Endothelial cell of umbilical vein (primary cell): ENCODE measurements at regions not wholly inside any gene's neighbourhood (a gene's known extent, or its start where the extent isn't known, plus 50 kb on each side); places are given as distances from the start of the nearest gene placed in this dataset.

Experiments used
- BruUV-seq: library from RNA; stranded (reverse); fragments of 400-500 nt; replicated peaks from 2 replicates; lab custom pipeline; 2021; lab: Mats Ljungman, UMichigan
- CTCF ChIA-PET: fragments of 300-600, 350-600 bp; sonication (Branson Sonifier 250); formaldehyde crosslinking; loops from one replicate; lab custom pipeline; 2021; ENCODE audit warnings: antibody characterized with exemption, inconsistent platforms; lab: Charles Lee
- POLR2A ChIA-PET: fragments of 300-600, 350-600 bp; sonication (Branson Sonifier 250); formaldehyde crosslinking; loops from one replicate; lab custom pipeline; 2021; ENCODE audit warnings: antibody characterized with exemption, inconsistent platforms; lab: Charles Lee
- DNase-seq: peaks from one replicate; pipeline ENCODE4 v3.0.0-alpha.2; 2011; ENCODE audit warnings: low read depth, low spot score
- FAIRE-seq: peaks from 2 replicates; lab custom pipeline; 2011; peaks lifted over from hg19 to GRCh38; lab: Jason Lieb, UNC
- H2AFZ ChIP-seq: 2 replicates; pipeline ENCODE4 v1.6.0; 2012; ENCODE audit warnings: low read depth, low read length, control low read depth, inconsistent platforms
- H3K27ac ChIP-seq: 2 replicates; pipeline ENCODE4 v1.5.1; 2011; ENCODE audit warnings: low read depth, mild to moderate bottlenecking, control low read depth, low read length, moderate library complexity; ENCODE audit not compliant: insufficient read depth
- H3K27me3 ChIP-seq, 2 experiments: 2 replicates each; pipeline versions ENCODE4 v1.6.0 to v1.6.1; 2011; ENCODE audit warnings: low read length in 2 of 2, mixed read lengths in 1 of 2; ENCODE audit not compliant: control insufficient read depth in 2 of 2, insufficient read depth in 2 of 2
- H3K36me3 ChIP-seq, 2 experiments: 2 replicates in 1 of 2; 3 replicates in 1 of 2; pipeline ENCODE4 v1.5.1; 2011; ENCODE audit warnings: low read length in 2 of 2, mild to moderate bottlenecking in 1 of 2, moderate library complexity in 1 of 2; ENCODE audit not compliant: control insufficient read depth in 2 of 2, insufficient read depth in 2 of 2; ENCODE audit errors: extremely low read depth in 1 of 2
- H3K4me1 ChIP-seq: 3 replicates; pipeline ENCODE4 v1.5.1; 2011; ENCODE audit warnings: mild to moderate bottlenecking, low read length; ENCODE audit not compliant: control insufficient read depth, insufficient read depth; ENCODE audit errors: extremely low read depth
- H3K4me2 ChIP-seq: 2 replicates; pipeline ENCODE4 v1.6.1; 2011; ENCODE audit warnings: low read length, control low read depth, mixed read lengths; ENCODE audit not compliant: insufficient read depth
- H3K4me3 ChIP-seq, 3 experiments: fragments of 200-600 bp in 1 of 3; sonication (generic), shearing (Covaris generic) in 1 of 3; replicated peaks in 1 of 3; 2 replicates each; pipeline ENCODE4 v1.5.1; 2011 to 2016; ENCODE audit warnings: control low read depth in 3 of 3, low read length in 3 of 3, mild to moderate bottlenecking in 2 of 3, inconsistent platforms in 1 of 3, low read depth in 1 of 3, moderate library complexity in 1 of 3; ENCODE audit not compliant: insufficient read depth in 1 of 3
- H3K79me2 ChIP-seq: 2 replicates; pipeline ENCODE4 v1.6.0; 2012; ENCODE audit warnings: low read length, inconsistent platforms; ENCODE audit not compliant: control insufficient read depth, insufficient read depth
- H3K9ac ChIP-seq: replicated peaks from 2 replicates; pipeline ENCODE3; 2011; ENCODE audit warnings: low read length, control low read depth; ENCODE audit not compliant: insufficient read depth; ENCODE audit errors: extremely low read depth
- H3K9me1 ChIP-seq: replicated peaks from 3 replicates; pipeline ENCODE4 v1.6.0; 2011; ENCODE audit warnings: mild to moderate bottlenecking, low read length; ENCODE audit not compliant: control insufficient read depth, insufficient read depth; ENCODE audit errors: extremely low read depth
- H3K9me3 ChIP-seq: replicated peaks from 2 replicates; pipeline ENCODE4 v1.5.1; 2012; ENCODE audit warnings: low read length, inconsistent platforms; ENCODE audit not compliant: control insufficient read depth, insufficient read depth
- H4K20me1 ChIP-seq: replicated peaks from 2 replicates; pipeline ENCODE3; 2011; ENCODE audit warnings: mild to moderate bottlenecking, low read length; ENCODE audit not compliant: control insufficient read depth, insufficient read depth; ENCODE audit errors: extremely low read depth
- EZH2 ChIP-seq: IDR thresholded peaks from 2 replicates; pipeline ENCODE4 v1.6.1; 2012; ENCODE audit warnings: borderline replicate concordance, low read depth, mild to moderate bottlenecking, moderate library complexity, low read length, inconsistent platforms; ENCODE audit not compliant: severe bottlenecking
- FOS ChIP-seq: IDR thresholded peaks from 2 replicates; pipeline ENCODE4 v1.6.1; 2011; ENCODE audit warnings: mild to moderate bottlenecking, low read length, moderate library complexity, borderline replicate concordance; ENCODE audit not compliant: insufficient read depth
- GATA2 ChIP-seq: IDR thresholded peaks from 2 replicates; pipeline ENCODE4 v1.7.0; 2011; ENCODE audit warnings: low read depth, mild to moderate bottlenecking, moderate library complexity, mixed read lengths, low read length; ENCODE audit not compliant: insufficient read length, insufficient read depth
- JUN ChIP-seq: IDR thresholded peaks from 2 replicates; pipeline ENCODE4 v1.6.1; 2011; ENCODE audit warnings: borderline replicate concordance, low read depth; ENCODE audit not compliant: insufficient read length, insufficient read depth
- MYC ChIP-seq: IDR thresholded peaks from one replicate; pipeline ENCODE4 v1.6.1; 2011; ENCODE audit warnings: mild to moderate bottlenecking, low read depth, low read length
- POLR2A ChIP-seq: IDR thresholded peaks from 2 replicates; pipeline ENCODE4 v1.6.1; 2012; ENCODE audit warnings: low read depth, mild to moderate bottlenecking, control low read depth, low read length
- POLR2AphosphoS5 ChIP-seq: IDR thresholded peaks from 2 replicates; pipeline ENCODE4 v1.6.1; 2012; ENCODE audit warnings: low read depth, mild to moderate bottlenecking, control low read depth, low read length, moderate library complexity; ENCODE audit not compliant: insufficient read depth
- dilution Hi-C: fragments of 300-500 bp; cut with MboI; formaldehyde crosslinking; loops from one replicate; pipeline ENCODE4 v1.15.0; 2019; ENCODE audit warnings: low sequenced_read_pairs; ENCODE audit not compliant: extremely low pct_ligation_motif_present
- intact Hi-C: fragments of 100-400 bp; cut with micrococcal nuclease; formaldehyde crosslinking; loops from one replicate; pipeline ENCODE4 v1.10.0; 2022
- TF ChIP-seq, protein P1 (sequence below): IDR thresholded peaks from 2 replicates; pipeline ENCODE4 v1.6.1; 2011; ENCODE audit not compliant: insufficient read depth, insufficient read length
- TF ChIP-seq, protein P2 (sequence below), 2 donors: IDR thresholded peaks; 1 replicate in 1 of 2; 2 replicates in 1 of 2; pipeline ENCODE4 v1.5.1; 2011; ENCODE audit warnings: low read length in 2 of 2, mild to moderate bottlenecking in 2 of 2, moderate library complexity in 2 of 2, control low read depth in 1 of 2, inconsistent platforms in 1 of 2, low read depth in 1 of 2; ENCODE audit not compliant: insufficient read depth in 1 of 2; ENCODE audit errors: extremely low read depth in 1 of 2

DNA sequence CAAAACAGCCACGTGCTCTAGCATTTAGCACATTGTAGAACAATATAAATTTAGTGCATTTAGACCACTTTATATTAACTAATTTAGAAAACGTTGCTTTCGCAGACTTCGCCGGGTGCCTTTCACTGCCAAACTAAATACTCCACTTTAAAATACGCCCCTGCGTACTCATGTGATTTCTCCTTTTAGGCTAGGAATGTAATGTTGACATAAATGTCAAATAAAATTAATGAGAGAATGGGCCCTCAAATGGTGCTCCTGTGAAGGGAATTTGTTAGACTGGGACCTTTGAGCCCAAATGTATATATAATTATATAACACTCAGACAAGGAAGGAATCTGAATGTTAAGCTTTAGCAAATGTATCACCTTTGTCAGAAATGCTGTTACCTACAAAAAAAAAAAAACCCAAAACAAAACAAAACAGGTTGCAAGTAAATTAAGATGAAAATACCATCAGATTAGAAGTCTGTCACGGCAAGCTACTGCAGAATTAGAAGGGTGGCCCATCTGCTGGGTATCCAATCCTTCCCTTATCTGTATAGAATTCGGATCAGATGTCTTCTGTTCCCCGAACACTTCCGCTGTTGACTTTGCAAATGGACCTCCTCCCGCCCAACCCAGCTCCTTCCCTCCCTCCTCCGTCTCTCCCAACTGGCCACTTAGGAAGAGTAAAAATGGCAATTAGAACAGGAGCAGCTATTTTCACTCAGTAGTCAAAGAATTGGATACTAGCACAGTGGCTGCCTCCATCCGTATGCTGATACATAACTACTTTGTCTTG is 159.3 kb upstream of the FOXN3 start:
- TF ChIP-seq POLR2AphosphoS5: no peak
- no peak for TF ChIP-seq EZH2
- no peak for TF ChIP-seq GATA2
- TF ChIP-seq, protein P1, sequence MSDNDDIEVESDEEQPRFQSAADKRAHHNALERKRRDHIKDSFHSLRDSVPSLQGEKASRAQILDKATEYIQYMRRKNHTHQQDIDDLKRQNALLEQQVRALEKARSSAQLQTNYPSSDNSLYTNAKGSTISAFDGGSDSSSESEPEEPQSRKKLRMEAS: no peak
- TF ChIP-seq, protein P2, sequence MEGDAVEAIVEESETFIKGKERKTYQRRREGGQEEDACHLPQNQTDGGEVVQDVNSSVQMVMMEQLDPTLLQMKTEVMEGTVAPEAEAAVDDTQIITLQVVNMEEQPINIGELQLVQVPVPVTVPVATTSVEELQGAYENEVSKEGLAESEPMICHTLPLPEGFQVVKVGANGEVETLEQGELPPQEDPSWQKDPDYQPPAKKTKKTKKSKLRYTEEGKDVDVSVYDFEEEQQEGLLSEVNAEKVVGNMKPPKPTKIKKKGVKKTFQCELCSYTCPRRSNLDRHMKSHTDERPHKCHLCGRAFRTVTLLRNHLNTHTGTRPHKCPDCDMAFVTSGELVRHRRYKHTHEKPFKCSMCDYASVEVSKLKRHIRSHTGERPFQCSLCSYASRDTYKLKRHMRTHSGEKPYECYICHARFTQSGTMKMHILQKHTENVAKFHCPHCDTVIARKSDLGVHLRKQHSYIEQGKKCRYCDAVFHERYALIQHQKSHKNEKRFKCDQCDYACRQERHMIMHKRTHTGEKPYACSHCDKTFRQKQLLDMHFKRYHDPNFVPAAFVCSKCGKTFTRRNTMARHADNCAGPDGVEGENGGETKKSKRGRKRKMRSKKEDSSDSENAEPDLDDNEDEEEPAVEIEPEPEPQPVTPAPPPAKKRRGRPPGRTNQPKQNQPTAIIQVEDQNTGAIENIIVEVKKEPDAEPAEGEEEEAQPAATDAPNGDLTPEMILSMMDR (IDR thresholded peaks at IDR 0.05; ENCODE audit: extremely low read depth in 1 of 2, insufficient read depth in 1 of 2, low read depth in 1 of 2, low read length in 2 of 2): no peak
- TF ChIP-seq JUN: no peak
- no peak for TF ChIP-seq FOS
- TF ChIP-seq MYC: no peak
- TF ChIP-seq POLR2A: no peak
- intact Hi-C loops: no loop called here
- no peaks in the 10 kb centered on the region for H3K27me3 ChIP-seq
- no peak for DNase-seq
- no peaks in the 10 kb centered on the region for H3K36me3 ChIP-seq
- dilution Hi-C loops: no loop called here
- CTCF ChIA-PET: no interaction called here
- no peaks in the 10 kb centered on the region for H3K9me1 ChIP-seq
- H4K20me1 ChIP-seq: no peaks in the 10 kb centered on the region
- H3K4me2 ChIP-seq: no peak overlapping the region
- H3K4me1 ChIP-seq: no peaks in the 10 kb centered on the region
- no peak overlapping the region for H2AFZ ChIP-seq
- H3K79me2 ChIP-seq: no peaks in the 10 kb centered on the region
- H3K4me3 ChIP-seq: no peak overlapping the region
- no peak overlapping the region for H3K9ac ChIP-seq
- BruUV-seq: no TSS peak
- H3K9me3 ChIP-seq: no peaks in the 10 kb centered on the region
- POLR2A ChIA-PET: no interaction called here
- H3K27ac ChIP-seq: no peak overlapping the region
- no peak for FAIRE-seq
